Transverse colon (tissue), 4 donors: ENCODE measurements at regions not wholly inside any gene's neighbourhood (a gene's known extent, or its start where the extent isn't known, plus 50 kb on each side); places are given as distances from the start of the nearest gene placed in this dataset.

Source experiments
- DNase-seq: peaks from one replicate; pipeline ENCODE4 v3.0.0-alpha.2; 2019
- H3K27ac ChIP-seq, 4 donors: fragments of 200-600 bp; sonication (generic); 2 replicates each; pipeline ENCODE4 v1.5.1; 2016 to 2018; ENCODE audit warnings: inconsistent platforms in 4 of 4
- H3K27me3 ChIP-seq: fragments of 200-600 bp; sonication (generic); 2 replicates; pipeline ENCODE4 v1.5.1; 2017; ENCODE audit warnings: inconsistent platforms
- H3K36me3 ChIP-seq, 4 donors: fragments of 200-600 bp; sonication (generic); 2 replicates each; pipeline ENCODE4 v1.5.1; 2017 to 2019; ENCODE audit warnings: inconsistent platforms in 4 of 4
- H3K4me1 ChIP-seq, 4 donors: fragments of 200-600 bp; sonication (generic); 2 replicates each; pipeline ENCODE4 v1.5.1; 2017 to 2020; ENCODE audit warnings: inconsistent platforms in 4 of 4
- H3K4me3 ChIP-seq, 4 donors: fragments of 200-600 bp; sonication (generic); 1 replicate in 1 of 4; 2 replicates in 3 of 4; pipeline versions ENCODE4 v1.5.1 to v1.6.1; 2017 to 2019; ENCODE audit warnings: inconsistent platforms in 4 of 4
- H3K9me3 ChIP-seq, 2 donors: fragments of 200-600 bp; sonication (generic); 2 replicates each; pipeline ENCODE4 v1.5.1; 2017 to 2019; ENCODE audit warnings: inconsistent platforms in 2 of 2
- EP300 ChIP-seq: sonication (generic); formaldehyde crosslinking; IDR thresholded peaks from one replicate; pipeline ENCODE4 v1.6.1; 2017; ENCODE audit warnings: antibody characterized with exemption, low read depth
- POLR2A ChIP-seq: fragments of 450-650 bp; IDR thresholded peaks from one replicate; pipeline ENCODE4 v1.6.1; 2016; ENCODE audit warnings: antibody characterized with exemption, mild to moderate bottlenecking, moderate library complexity
- POLR2AphosphoS5 ChIP-seq, 3 donors: sonication (generic); formaldehyde crosslinking; IDR thresholded peaks; one replicate each; pipeline ENCODE4 v1.6.1; 2016; ENCODE audit warnings: antibody characterized with exemption in 3 of 3
- WGBS, 2 donors: methylation state at CpG; one replicate each; pipeline ENCODE4 v1.1.5; 2018; ENCODE audit warnings: low coverage in 1 of 2; 5-methylcytosine and 5-hydroxymethylcytosine counted together
- in situ Hi-C, 4 donors: fragments of 200-750 bp; cut with MboI; loops; one replicate each; pipeline versions ENCODE4 v1.15.0 to v1.15.1; 2017; ENCODE audit warnings: low sequenced_read_pairs in 3 of 4, low pct_ligation_motif_present in 1 of 4, low pct_unique_long_range_greater_than_20kb in 1 of 4
- intact Hi-C: fragments of 100-400 bp; cut with DNase I; formaldehyde crosslinking; loops from one replicate; pipeline ENCODE4 v1.15.1; 2023; ENCODE audit warnings: low total_unique reads
- TF ChIP-seq, protein P1 (sequence below), 5 experiments: fragments of 200-600 bp in 3 of 5; fragments of 450-650 bp in 2 of 5; sonication (generic) in 3 of 5; IDR thresholded peaks; 1 replicate in 2 of 5; 2 replicates in 3 of 5; pipeline ENCODE4 v1.5.1; 2016 to 2017; ENCODE audit warnings: antibody characterized with exemption in 5 of 5, inconsistent platforms in 3 of 5, mild to moderate bottlenecking in 2 of 5, moderate library complexity in 1 of 5

DNA sequence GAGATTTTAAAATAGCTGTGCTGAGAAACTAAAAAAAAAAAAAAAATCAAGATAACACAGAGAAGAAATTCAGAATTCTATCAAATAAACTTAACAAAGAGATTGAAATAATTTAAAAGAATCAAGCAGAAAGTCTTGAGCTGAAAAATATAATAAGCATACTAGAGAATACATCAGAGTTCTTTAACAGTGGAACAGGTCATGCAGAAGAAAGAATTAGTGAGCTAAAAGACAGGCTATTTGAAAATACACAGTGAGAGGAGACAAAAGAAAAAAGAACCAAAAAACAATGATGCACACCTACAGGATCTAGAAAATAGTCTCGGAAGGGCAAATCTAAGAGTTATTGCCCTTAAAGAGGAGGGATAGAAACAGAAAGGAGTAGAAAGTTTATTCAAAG, 548.1 kb downstream of the ADCYAP1 start:
- intact Hi-C loops (no loop called here), in situ Hi-C loops (loop anchor here in 1 of 4 donors (25.0 kb wide), 1 partner anchor 109 kb away; no protein-coding TSS in a partner anchor)
- whole genome bisulfite sequencing, 2 donors, result 86 to 88% methylated on average over 1 of the region's 1 CpG
- Histone ChIP-seq H3K9me3 (peaks cover 0 to 17% of the 10 kb centered on the region in 2 donors), H3K4me1 (no peaks in the 10 kb centered on the region), H3K4me3 (no peak overlapping the region), H3K27me3 (no peaks in the 10 kb centered on the region), H3K27ac (no peak overlapping the region), H3K36me3 (no peaks in the 10 kb centered on the region)
- no peak for DNase-seq
- no peak for TF ChIP-seq POLR2A
- TF ChIP-seq, protein P1, sequence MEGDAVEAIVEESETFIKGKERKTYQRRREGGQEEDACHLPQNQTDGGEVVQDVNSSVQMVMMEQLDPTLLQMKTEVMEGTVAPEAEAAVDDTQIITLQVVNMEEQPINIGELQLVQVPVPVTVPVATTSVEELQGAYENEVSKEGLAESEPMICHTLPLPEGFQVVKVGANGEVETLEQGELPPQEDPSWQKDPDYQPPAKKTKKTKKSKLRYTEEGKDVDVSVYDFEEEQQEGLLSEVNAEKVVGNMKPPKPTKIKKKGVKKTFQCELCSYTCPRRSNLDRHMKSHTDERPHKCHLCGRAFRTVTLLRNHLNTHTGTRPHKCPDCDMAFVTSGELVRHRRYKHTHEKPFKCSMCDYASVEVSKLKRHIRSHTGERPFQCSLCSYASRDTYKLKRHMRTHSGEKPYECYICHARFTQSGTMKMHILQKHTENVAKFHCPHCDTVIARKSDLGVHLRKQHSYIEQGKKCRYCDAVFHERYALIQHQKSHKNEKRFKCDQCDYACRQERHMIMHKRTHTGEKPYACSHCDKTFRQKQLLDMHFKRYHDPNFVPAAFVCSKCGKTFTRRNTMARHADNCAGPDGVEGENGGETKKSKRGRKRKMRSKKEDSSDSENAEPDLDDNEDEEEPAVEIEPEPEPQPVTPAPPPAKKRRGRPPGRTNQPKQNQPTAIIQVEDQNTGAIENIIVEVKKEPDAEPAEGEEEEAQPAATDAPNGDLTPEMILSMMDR (IDR thresholded peaks at IDR 0.05), result no peak
- no peak for TF ChIP-seq EP300
- no peak for TF ChIP-seq POLR2AphosphoS5 (IDR thresholded peaks at IDR 0.05)

DNA sequence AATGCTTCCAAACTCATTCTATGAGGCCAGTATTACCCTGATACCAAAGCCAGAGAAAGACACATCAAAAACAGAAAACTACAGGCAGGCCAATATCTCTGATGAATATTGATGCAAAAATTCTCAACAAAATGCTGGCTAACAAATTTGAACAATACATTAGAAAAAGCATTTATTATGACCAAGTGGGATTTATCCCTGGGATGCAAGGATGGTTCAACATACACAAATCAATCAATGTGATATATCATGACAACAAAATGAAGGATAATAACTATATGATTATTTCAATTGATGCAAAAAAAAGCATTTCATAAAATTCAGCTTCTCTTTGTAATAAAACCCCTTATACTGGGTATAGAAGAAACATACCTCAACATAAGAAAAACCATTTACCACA, 550.9 kb downstream of the ADCYAP1 start:
- Histone ChIP-seq H3K36me3 (no peaks in the 10 kb centered on the region), H3K4me3 (no peak overlapping the region), H3K27ac (no peak overlapping the region), H3K27me3 (no peaks in the 10 kb centered on the region), H3K4me1 (no peaks in the 10 kb centered on the region), H3K9me3 (peaks cover 0 to 20% of the 10 kb centered on the region in 2 donors)
- no peak for DNase-seq
- TF ChIP-seq, protein P1 (IDR thresholded peaks at IDR 0.05), result no peak
- TF ChIP-seq EP300 (no peak), POLR2AphosphoS5 (IDR thresholded peaks at IDR 0.05) (no peak), POLR2A (no peak)
- in situ Hi-C loops (loop anchor here in 1 of 4 donors (25.0 kb wide), 1 partner anchor 107 kb away; no protein-coding TSS in a partner anchor), intact Hi-C loops (no loop called here)

DNA sequence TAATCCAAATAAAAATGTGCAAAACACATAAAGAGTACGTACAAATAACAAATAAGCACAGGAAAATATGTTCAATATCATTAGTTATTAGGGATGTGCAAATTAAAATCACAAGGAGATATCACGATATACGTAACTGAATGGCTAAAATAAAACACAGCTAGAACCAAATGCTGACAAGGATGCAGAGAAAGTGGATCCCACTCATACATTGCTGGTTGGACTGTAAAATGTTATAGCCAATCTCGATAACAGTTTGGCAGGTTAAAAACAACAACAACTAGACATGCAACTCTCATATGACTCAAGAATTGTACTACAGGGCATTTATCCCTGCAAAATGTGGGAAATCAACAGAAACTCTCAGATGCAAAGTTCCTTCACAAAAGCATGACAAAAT, 553.9 kb downstream of the ADCYAP1 start:
- no peak overlapping the region for H3K4me3 ChIP-seq
- 70 to 75% methylated on average over 4 of the region's 4 CpGs for WGBS, 2 donors
- in situ Hi-C loops, result loop anchor here in 1 of 4 donors (25.0 kb wide), 1 partner anchor 104 kb away; no protein-coding TSS in a partner anchor
- no peaks in the 10 kb centered on the region for H3K36me3 ChIP-seq
- H3K27me3 ChIP-seq, result no peaks in the 10 kb centered on the region
- H3K27ac ChIP-seq, result no peak overlapping the region
- H3K4me1 ChIP-seq, result no peaks in the 10 kb centered on the region
- TF ChIP-seq EP300 (no peak), POLR2A (no peak), POLR2AphosphoS5 (IDR thresholded peaks at IDR 0.05) (no peak)
- TF ChIP-seq, protein P1 (IDR thresholded peaks at IDR 0.05), result no peak
- peaks cover 0 to 4% of the 10 kb centered on the region in 2 donors for H3K9me3 ChIP-seq
- no peak for DNase-seq
- intact Hi-C loops, result no loop called here

DNA sequence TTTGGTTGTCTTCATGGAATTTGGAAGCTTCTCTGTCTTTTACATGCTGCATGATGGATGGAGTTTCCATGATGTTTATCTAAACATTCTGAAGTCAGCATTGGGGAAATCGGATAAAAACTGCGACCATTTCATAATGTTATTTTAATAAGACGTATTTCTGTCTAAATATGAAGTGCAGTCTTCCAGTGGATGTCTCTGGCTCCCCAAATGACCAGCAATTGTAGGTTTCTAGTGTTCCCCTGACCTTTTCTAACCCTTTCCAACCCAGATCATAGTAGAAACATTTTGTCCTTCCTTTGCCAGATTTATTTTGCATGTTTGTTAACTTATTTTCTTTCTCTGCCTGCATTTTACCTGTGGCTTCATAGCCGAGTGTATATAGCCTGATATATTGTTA, 559.3 kb downstream of the ADCYAP1 start:
- in situ Hi-C loops, result loop anchor here in 1 of 4 donors (25.0 kb wide), 1 partner anchor 98 kb away; no protein-coding TSS in a partner anchor
- intact Hi-C loops, result no loop called here
- H3K36me3 ChIP-seq, result no peaks in the 10 kb centered on the region

More for the DNA sequence above, 559.3 kb downstream of the ADCYAP1 start:
- DNase-seq, result no peak
- H3K4me3 ChIP-seq, result no peak overlapping the region
- H3K27ac ChIP-seq, result no peak overlapping the region
- H3K9me3 ChIP-seq, result no peaks in the 10 kb centered on the region
- TF ChIP-seq, protein P1 (IDR thresholded peaks at IDR 0.05), result no peak
- TF ChIP-seq EP300, result no peak
- TF ChIP-seq POLR2AphosphoS5 (IDR thresholded peaks at IDR 0.05), result no peak
- TF ChIP-seq POLR2A, result no peak
- no peaks in the 10 kb centered on the region for H3K4me1 ChIP-seq
- no peaks in the 10 kb centered on the region for H3K27me3 ChIP-seq
- 61 to 66% methylated on average over 4 of the region's 4 CpGs for WGBS, 2 donors
